ENCODE measurements at regions not wholly inside any gene's neighbourhood (a gene's known extent, or its start where the extent isn't known, plus 50 kb on each side); places are given as distances from the start of the nearest gene placed in this dataset.

DNA sequence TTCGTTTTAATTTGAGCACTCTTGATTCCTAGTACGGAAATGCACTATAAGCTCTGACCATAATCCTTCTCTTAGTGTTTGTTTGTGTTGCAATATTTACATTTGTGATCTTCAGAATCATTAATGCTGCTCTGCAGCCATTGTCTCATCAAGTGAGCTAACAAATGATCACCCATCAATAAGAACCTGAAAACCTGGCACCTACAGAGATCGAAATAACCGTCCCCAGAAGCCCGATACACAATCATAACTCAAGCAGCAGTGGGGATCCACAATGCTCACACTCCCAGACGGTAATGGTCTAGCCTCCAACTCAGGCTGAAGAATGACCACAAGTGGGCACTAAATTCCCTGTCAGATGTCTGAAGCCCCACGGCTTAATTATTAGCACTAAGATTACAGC lies 156.0 kb upstream of the NFE2L3 start:
- DNase-seq (ENCODE audit: low read depth) = no peak

- no peak for DNase-seq (ENCODE audit: low read depth)
Observed at GRCh38 chr7:25998499-25998898, 153.5 kb upstream of the NFE2L3 start.

DNA sequence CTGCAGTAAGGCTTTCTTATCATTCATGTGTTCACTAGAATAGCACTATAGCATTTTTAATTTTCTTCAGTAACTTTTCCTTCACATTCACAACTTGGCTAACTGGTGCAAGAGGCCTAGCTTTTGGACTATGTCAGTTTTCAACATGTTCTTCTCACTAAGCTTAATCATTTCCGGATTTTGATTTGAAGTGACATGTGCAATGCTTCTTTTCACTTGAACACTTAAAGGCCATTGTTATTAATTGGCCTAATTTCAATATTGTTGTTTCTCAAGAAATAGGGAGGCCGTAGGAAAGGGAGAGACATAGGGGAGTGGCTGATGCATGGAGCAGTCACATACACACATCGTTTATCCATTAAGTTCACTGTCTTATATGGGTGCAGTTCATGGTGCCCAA lies 151.2 kb upstream of the NFE2L3 start:
- no peak for DNase-seq (ENCODE audit: low read depth)

DNA sequence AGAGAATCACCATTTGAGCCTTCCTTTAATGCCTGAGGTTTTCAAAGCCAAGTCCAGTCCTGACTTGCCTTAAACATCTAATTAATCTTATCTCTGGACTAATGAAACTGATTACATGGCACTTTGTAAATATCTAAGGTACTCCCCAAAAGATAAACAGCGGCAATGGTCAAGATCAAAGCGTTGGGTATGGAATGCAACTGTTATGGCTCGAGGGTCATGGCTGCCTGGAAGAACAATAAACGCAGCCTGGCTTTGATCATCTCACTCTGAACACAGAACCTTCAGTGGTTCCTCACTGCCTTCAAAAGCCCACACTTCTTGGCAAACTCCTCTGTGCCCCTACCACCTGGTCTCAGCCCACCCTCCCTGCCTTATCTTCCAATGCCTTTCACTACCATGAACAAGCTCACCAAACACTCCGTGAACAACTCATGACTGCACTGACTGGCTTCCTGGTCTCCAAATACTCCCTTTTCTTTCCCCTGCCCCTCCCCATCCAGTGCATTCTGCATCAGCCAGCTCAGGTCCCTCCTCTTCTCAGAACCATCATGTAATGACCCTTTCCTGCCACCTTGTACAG lies 150.2 kb upstream of the NFE2L3 start:
- DNase-seq (ENCODE audit: low read depth) = no peak

DNA sequence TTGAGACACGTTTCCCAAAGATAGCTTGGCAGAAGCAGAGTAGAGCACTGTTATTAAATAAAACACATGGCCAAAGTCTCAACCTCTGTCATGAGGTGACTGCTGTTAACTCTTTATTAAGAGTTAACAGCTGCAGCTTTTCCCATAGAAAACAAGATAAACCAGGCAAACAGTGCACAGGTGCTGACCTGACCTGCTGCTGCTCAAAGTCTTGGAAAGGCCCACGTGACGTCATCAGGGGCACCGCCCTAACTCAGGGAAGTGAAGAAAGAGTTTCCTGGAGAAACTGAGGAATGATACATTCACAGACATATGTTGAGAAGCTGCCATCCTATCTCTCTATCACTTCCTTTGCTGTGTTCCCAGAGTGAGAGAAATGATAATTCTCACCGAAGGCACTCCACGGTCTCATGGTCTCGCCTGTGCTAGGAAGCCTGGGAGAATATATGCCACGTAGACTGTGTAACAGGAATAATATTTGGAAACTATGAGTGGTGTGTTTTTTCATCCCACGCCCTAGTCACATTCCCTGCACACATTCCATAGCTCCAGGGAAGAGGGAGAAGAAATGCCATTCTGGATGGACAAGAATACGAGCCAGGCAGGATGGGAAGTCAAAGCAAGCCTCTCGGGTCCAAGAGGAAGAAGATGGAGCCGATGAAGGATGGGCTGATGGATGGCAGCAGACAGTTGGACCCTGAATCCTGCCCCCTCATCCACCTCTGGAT lies 146.2 kb upstream of the NFE2L3 start:
- no peak for DNase-seq (ENCODE audit: low read depth)

GRCh38 chr7:26006426-26006825 lies 145.6 kb upstream of the NFE2L3 start:
- no peak for DNase-seq (ENCODE audit: low read depth)

- no peak for DNase-seq (ENCODE audit: low read depth)
Observed at GRCh38 chr7:26007510-26007909, 144.5 kb upstream of the NFE2L3 start.

GRCh38 chr7:26008428-26008827 lies 143.6 kb upstream of the NFE2L3 start:
- DNase-seq (ENCODE audit: low read depth) = no peak

DNA sequence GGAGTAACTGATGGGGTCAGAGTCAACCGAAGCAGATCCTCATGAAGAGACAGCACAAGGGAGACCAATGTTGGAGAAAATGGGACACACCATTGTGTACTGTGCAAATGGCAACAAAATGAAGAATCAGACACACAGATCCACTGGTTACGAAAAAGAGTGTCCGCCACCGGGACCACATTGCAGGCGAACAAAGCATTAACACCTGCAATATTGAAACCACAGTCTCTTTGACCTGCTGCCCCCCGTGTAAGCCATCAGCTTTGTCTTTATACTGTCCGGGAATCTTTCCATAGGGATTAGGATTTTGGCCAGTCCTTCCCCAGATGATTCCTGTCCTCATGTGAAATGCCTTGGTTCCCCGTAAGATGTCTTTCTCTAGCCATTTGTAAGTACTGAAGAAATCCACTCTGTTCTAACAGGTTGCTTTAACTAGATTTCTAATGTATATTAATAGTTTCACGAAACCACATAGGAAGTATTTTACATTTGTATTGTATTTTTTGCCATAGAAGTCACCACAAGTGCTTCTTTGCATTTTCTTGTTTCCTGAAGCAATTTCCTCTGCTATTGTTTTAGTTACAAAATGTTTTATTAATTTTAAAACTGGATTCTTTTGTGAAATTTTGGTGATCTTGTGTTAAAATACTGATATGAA lies 140.8 kb upstream of the NFE2L3 start:
- no peak for DNase-seq (ENCODE audit: low read depth)

GRCh38 chr7:26013551-26014083 lies 138.4 kb upstream of the NFE2L3 start:
- DNase-seq (ENCODE audit: low read depth) = no peak

- DNase-seq (ENCODE audit: low read depth) = no peak
Observed at GRCh38 chr7:26022982-26023381, 129.0 kb upstream of the NFE2L3 start.

DNA sequence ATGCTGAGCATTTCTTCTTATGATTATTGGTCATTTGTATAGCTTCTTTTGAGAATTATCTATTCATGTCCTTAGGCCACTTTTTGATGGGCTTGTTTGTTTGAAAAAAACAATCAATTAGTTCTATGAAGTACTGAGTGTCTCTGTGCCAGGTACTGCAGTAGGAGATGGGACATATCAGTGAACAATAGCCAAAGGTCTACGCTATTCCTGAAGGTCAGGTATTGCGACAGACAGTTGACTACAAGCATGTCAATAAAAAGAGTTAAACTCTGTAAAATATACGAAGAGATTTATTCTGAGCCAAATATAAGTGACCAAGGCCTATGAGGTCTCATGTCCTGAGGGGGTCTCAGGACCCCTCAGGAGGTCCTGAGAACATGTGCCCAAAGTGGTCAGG lies 122.1 kb upstream of the NFE2L3 start:
- no peak for DNase-seq (ENCODE audit: low read depth)

- DNase-seq (ENCODE audit: low read depth) = no peak
Observed at GRCh38 chr7:26034391-26034790, 117.6 kb upstream of the NFE2L3 start.

DNA sequence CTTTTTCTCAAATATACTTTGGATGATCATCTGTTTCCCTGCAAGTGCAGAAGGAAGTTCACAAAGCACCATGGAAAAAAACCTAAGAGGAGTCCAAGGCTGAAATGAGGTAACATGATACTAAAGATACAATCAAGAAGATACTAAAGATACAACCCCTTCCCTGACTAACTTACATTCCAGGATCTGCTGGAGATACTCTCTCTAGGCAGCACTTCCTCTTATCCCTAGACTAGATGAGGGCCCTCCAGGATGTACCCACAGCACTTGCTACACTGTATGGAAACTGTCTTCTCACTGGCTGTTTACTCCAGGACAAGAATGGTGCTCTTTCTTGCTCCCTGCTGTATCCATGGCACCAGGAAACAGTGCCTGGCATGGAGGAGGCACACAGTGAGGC lies 116.4 kb upstream of the NFE2L3 start:
- no peak for DNase-seq (ENCODE audit: low read depth)

- no peak for DNase-seq (ENCODE audit: low read depth)
Observed at GRCh38 chr7:26036092-26036491, 115.9 kb upstream of the NFE2L3 start.

- DNase-seq (ENCODE audit: low read depth) = no peak
Observed at GRCh38 chr7:26038201-26038990, 113.6 kb upstream of the NFE2L3 start.

GRCh38 chr7:26040085-26040484 lies 111.9 kb upstream of the NFE2L3 start:
- DNase-seq (ENCODE audit: low read depth) = no peak

DNA sequence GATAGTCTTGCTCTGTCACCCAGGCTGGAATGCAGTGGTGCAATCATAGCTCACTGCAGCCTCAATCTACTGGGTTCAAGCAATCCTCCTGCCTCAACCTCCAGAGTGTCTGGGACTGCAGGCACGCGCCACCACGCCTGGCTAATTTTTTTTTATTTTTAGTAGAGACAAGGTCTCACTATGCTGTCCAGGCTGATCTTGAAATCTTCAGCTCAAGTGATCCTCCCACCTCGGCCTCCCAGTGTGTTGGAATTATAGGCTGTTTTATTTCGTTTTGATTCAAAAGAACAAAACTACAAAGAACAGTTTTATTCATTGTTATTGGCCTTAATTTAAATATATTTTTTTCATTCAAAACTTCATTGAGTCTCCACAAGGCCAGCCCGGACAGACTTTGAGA lies 109.8 kb upstream of the NFE2L3 start:
- no peak for DNase-seq (ENCODE audit: low read depth)

- DNase-seq (ENCODE audit: low read depth) = no peak
Observed at GRCh38 chr7:26043801-26044200, 108.2 kb upstream of the NFE2L3 start.

- DNase-seq (ENCODE audit: low read depth) = no peak
Observed at GRCh38 chr7:26044320-26044719, 107.7 kb upstream of the NFE2L3 start.

DNA sequence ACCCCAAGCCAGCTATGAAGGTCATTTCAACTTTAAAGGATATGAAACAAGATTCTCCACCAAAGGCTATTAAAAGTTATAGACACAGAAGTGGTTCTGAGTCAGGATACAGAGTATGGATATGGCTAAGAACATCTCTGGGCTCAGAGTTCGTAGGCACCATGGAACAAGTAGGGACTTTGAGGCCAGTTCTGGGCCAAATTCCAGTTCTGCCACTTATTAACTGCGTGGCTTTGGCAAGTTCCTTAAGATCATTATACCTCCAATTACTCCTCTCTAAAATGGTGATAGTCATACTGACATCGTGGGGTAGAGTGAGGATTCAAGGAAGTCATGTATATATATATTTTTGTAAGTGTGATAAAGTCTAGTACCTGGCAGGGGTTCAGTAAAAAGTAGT lies 105.8 kb upstream of the NFE2L3 start:
- DNase-seq (ENCODE audit: low read depth) = no peak

DNA sequence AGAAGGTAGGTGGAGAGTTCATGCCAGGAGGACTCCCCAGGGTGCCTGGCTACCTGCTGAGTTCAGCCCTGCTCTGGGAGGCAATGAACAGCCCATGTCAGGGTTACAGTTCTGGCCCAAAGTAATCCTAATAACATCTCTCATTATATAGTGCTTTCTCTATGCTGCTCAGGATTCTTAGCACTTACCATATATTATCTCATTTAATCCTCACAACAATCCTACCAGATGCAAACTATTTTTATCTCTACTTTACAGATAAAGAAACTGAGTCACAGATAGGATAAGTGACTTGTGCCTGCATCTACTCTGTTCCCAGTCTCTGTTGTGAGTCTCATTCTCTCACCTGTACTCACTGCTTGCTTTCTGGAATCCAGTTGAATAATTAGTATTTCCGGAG lies 105.1 kb upstream of the NFE2L3 start:
- no peak for DNase-seq (ENCODE audit: low read depth)

GRCh38 chr7:26048663-26049062 lies 103.3 kb upstream of the NFE2L3 start:
- no peak for DNase-seq (ENCODE audit: low read depth)
